Spleen (tissue), 7 donors: ENCODE measurements at regions not wholly inside any gene's neighbourhood (a gene's known extent, or its start where the extent isn't known, plus 50 kb on each side); places are given as distances from the start of the nearest gene placed in this dataset.

Source experiments
- POLR2A ChIP-seq, 3 donors: fragments of 450-650 bp; IDR thresholded peaks; one replicate each; pipeline ENCODE4 v1.5.1; 2017; ENCODE audit warnings: antibody characterized with exemption in 3 of 3, mild to moderate bottlenecking in 1 of 3
- POLR2AphosphoS5 ChIP-seq, 3 donors: sonication (generic); formaldehyde crosslinking; IDR thresholded peaks; one replicate each; pipeline ENCODE4 v1.5.1; 2017; ENCODE audit warnings: antibody characterized with exemption in 3 of 3
- TF ChIP-seq, protein P1 (sequence below), 11 experiments: fragments of 200-600 bp in 7 of 11; fragments of 450-650 bp in 4 of 11; sonication (generic) in 4 of 11; IDR thresholded peaks in 8 of 11; conservative IDR thresholded peaks in 3 of 11; 1 replicate in 7 of 11; 2 replicates in 4 of 11; pipeline versions ENCODE4 v1.4.0 to v1.8.0; 2016 to 2021; ENCODE audit warnings: antibody characterized with exemption in 11 of 11, inconsistent platforms in 4 of 11, mild to moderate bottlenecking in 1 of 11
- donor health status: DM: no; HTN: no; CAD: no; lungs with moderate emphysema.
- donor health status: DM: no; HTN: no; CAD: no.
- donor health status: DM: no; HTN: no; CAD: no.

DNA sequence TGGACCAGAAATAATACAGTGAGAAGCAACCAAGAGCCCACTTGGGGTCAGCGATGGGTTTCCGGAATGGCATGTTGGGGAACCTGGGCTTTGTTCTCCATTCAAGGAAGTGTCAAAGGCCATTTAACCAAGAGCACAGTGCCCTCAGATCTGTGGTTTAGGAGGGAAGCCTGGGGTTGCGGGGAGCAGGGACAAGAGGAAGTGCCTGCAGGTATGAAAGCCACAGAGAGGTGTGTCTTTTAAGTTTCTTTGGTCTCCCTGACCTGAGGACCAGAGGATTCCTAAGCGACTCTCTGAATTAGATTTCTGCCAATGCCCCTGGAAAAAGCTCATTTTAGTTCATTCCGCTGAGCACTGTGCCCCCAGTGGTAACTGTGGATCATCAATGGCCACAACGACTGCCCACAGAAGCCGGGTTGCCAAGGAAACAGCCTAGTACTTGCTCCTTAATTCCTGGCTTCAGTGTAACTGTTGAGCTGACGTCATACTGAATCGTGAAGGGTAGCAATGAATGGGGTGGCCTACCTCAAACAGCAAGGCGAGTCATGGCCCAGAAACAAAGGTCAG lies 107.3 kb upstream of the SPIN1 start:
- TF ChIP-seq, protein P1, sequence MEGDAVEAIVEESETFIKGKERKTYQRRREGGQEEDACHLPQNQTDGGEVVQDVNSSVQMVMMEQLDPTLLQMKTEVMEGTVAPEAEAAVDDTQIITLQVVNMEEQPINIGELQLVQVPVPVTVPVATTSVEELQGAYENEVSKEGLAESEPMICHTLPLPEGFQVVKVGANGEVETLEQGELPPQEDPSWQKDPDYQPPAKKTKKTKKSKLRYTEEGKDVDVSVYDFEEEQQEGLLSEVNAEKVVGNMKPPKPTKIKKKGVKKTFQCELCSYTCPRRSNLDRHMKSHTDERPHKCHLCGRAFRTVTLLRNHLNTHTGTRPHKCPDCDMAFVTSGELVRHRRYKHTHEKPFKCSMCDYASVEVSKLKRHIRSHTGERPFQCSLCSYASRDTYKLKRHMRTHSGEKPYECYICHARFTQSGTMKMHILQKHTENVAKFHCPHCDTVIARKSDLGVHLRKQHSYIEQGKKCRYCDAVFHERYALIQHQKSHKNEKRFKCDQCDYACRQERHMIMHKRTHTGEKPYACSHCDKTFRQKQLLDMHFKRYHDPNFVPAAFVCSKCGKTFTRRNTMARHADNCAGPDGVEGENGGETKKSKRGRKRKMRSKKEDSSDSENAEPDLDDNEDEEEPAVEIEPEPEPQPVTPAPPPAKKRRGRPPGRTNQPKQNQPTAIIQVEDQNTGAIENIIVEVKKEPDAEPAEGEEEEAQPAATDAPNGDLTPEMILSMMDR (IDR thresholded peaks at IDR 0.05 in 8 of 11, conservative IDR thresholded peaks at IDR 0.05 in 3 of 11), result no peak
- TF ChIP-seq POLR2A (IDR thresholded peaks at IDR 0.05), result no peak
- no peak for TF ChIP-seq POLR2AphosphoS5 (IDR thresholded peaks at IDR 0.05)
